H1 (cell line): ENCODE measurements at regions not wholly inside any gene's neighbourhood (a gene's known extent, or its start where the extent isn't known, plus 50 kb on each side); places are given as distances from the start of the nearest gene placed in this dataset.

Experiments
- CHD7 ChIP-seq: fragments of 300-600 bp; sonication (generic); IDR thresholded peaks from 2 replicates; pipeline ENCODE4 v1.7.1; 2012; ENCODE audit warnings: low read length, moderate library complexity, mild to moderate bottlenecking, inconsistent platforms; ENCODE audit not compliant: insufficient replicate concordance
- E2F6 ChIP-seq: IDR thresholded peaks from 2 replicates; pipeline ENCODE4 v1.6.1; 2012; ENCODE audit warnings: inconsistent platforms
- MAFK ChIP-seq: IDR thresholded peaks from 2 replicates; pipeline ENCODE4 v1.6.1; 2012; ENCODE audit warnings: low read depth, mild to moderate bottlenecking, improper control_type of control experiment, low read length
- MAX ChIP-seq: IDR thresholded peaks from 2 replicates; pipeline ENCODE4 v1.6.1; 2012; ENCODE audit warnings: inconsistent platforms
- TEAD4 ChIP-seq: IDR thresholded peaks from 2 replicates; pipeline ENCODE4 v1.6.1; 2012; ENCODE audit warnings: low read depth, low read length, inconsistent platforms, mixed read lengths

- TF ChIP-seq MAX (no peak), E2F6 (no peak), MAFK (no peak), CHD7 (no peak), TEAD4 (no peak)
Measured at GRCh38 chr9:85444243-85444642, 297.5 kb downstream of the AGTPBP1 start (continued).
